Mesothelial cell of epicardium (in vitro differentiated cells): ENCODE measurements at regions not wholly inside any gene's neighbourhood (a gene's known extent, or its start where the extent isn't known, plus 50 kb on each side); places are given as distances from the start of the nearest gene placed in this dataset.

Source experiments
- DNase-seq, 2 experiments: peaks; one replicate each; pipeline ENCODE4 v3.0.0; 2021; ENCODE audit warnings: low spot score in 2 of 2; ENCODE audit not compliant: unreplicated experiment in 2 of 2
- H3K27ac Mint-ChIP-seq: 2 replicates; pipeline ENCODE4 v1.8.0; 2021; ENCODE audit warnings: mixed read lengths
- H3K27me3 Mint-ChIP-seq: 2 replicates; pipeline ENCODE4 v1.8.0; 2021; ENCODE audit warnings: low read depth, mixed read lengths
- H3K36me3 Mint-ChIP-seq: 2 replicates; pipeline ENCODE4 v1.8.0; 2021; ENCODE audit warnings: mixed read lengths
- H3K4me1 Mint-ChIP-seq: 2 replicates; pipeline ENCODE4 v1.8.0; 2021; ENCODE audit warnings: mixed read lengths
- H3K4me3 Mint-ChIP-seq: 2 replicates; pipeline ENCODE4 v1.8.0; 2021; ENCODE audit warnings: mild to moderate bottlenecking, moderate library complexity, mixed read lengths
- H3K9me3 Mint-ChIP-seq: 2 replicates; pipeline ENCODE4 v1.8.0; 2021; ENCODE audit warnings: mixed read lengths
- TF ChIP-seq, protein P1 (sequence below): fragments of 200-600 bp; sonication (generic); IDR thresholded peaks from one replicate; pipeline ENCODE4 v1.5.0; 2021; ENCODE audit warnings: antibody characterized with exemption; ENCODE audit not compliant: unreplicated experiment

DNA sequence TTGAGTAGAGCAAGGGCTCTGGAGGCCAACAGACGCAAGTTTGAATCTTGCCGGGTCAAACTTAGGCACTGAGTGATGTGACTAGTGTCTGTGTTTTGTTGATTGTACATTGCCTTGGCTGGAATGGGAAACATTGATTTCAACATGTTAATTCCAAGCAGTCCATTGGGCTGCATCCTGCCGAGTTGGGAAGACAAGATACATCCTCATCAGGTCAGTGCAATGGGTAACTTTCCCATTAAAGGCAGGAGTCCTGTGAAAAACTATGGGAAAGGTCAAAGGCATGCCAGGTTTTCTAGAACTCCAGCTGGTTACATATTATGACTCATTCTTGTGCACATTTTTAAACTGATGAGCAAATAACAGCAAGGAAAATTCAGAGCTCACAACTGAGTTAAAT lies 126.5 kb upstream of the ABCA1 start:
- Mint-ChIP-seq H3K9me3 (peaks cover 4% of the 10 kb centered on the region), H3K36me3 (no peaks in the 10 kb centered on the region), H3K4me3 (no peak overlapping the region), H3K4me1 (peaks cover 6% of the 10 kb centered on the region), H3K27me3 (peaks cover 3% of the 10 kb centered on the region), H3K27ac (no peak overlapping the region)
- DNase-seq: no peak
- TF ChIP-seq, protein P1, sequence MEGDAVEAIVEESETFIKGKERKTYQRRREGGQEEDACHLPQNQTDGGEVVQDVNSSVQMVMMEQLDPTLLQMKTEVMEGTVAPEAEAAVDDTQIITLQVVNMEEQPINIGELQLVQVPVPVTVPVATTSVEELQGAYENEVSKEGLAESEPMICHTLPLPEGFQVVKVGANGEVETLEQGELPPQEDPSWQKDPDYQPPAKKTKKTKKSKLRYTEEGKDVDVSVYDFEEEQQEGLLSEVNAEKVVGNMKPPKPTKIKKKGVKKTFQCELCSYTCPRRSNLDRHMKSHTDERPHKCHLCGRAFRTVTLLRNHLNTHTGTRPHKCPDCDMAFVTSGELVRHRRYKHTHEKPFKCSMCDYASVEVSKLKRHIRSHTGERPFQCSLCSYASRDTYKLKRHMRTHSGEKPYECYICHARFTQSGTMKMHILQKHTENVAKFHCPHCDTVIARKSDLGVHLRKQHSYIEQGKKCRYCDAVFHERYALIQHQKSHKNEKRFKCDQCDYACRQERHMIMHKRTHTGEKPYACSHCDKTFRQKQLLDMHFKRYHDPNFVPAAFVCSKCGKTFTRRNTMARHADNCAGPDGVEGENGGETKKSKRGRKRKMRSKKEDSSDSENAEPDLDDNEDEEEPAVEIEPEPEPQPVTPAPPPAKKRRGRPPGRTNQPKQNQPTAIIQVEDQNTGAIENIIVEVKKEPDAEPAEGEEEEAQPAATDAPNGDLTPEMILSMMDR: no peak

DNA sequence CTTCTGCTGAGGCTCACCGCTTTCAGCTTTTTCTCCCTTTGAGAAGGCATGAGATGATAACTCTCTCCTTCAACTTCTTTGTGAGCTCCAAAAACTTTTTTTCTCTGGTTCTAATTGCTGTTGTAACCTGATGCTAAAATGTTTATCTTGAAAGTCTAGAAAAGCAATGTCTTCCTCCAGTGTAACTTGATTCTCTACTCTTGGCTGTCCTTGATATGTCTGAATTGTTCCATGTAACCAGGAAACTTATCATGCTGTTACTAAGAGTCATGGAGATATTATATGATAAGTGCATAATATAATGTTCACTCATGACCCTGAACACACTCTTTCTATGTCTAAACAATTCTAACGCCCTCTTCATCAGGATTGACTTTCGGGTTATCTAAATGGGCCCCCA lies 128.0 kb upstream of the ABCA1 start:
- H3K36me3 Mint-ChIP-seq: no peaks in the 10 kb centered on the region
- DNase-seq: no peak
- no peak overlapping the region for H3K4me3 Mint-ChIP-seq
- TF ChIP-seq, protein P1: no peak
- peak overlapping the region; percentile 10 for H3K27ac Mint-ChIP-seq
- peaks cover under 1% of the 10 kb centered on the region for H3K27me3 Mint-ChIP-seq
- H3K9me3 Mint-ChIP-seq: peaks cover 6% of the 10 kb centered on the region
- H3K4me1 Mint-ChIP-seq: peaks cover 6% of the 10 kb centered on the region

DNA sequence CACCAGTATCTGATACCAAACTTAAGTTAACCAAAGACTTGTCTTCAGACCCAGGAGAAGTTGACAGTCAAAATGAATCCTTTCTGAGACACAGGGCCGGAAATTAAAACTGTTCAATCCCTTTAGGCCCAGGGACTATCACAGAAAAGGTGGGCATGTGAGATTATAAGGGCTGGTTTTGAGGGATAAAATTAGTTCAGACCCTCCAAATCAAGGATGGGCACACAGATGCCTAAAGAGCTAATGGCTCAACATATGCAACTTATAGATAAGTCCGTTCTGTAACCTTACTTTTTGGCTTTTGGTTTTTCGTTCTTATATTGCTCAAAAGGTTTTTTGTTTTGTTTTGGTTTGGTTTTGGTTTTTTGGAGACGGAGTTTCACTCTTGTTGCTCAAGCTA lies 129.6 kb upstream of the ABCA1 start:
- H3K4me1 Mint-ChIP-seq: peaks cover 6% of the 10 kb centered on the region
- no peaks in the 10 kb centered on the region for H3K27me3 Mint-ChIP-seq
- H3K9me3 Mint-ChIP-seq: peaks cover 8% of the 10 kb centered on the region
- TF ChIP-seq, protein P1: no peak
- no peak overlapping the region for H3K27ac Mint-ChIP-seq
- no peak overlapping the region for H3K4me3 Mint-ChIP-seq
- no peaks in the 10 kb centered on the region for H3K36me3 Mint-ChIP-seq
- DNase-seq: no peak

DNA sequence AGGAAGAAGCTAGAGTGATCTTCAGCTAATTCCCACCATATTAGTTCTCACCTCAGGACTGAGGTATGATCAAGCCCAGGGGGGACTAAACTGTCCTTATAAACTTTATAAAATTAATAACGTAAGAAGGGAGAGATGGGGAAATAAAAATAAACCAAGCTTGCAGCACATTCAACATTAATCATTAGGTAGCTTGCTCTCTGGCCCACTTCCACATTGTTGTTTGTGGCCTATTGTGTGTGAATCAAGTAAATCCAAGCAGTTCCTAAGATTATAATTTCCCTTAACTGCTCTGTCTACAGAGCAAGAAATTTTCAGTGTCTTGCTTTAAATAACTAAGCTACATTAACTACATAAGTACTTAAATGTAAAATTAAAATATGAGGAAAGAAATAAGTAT lies 131.3 kb upstream of the ABCA1 start:
- H3K4me3 Mint-ChIP-seq: no peak overlapping the region
- no peaks in the 10 kb centered on the region for H3K27me3 Mint-ChIP-seq
- TF ChIP-seq, protein P1: no peak
- H3K27ac Mint-ChIP-seq: no peak overlapping the region
- H3K4me1 Mint-ChIP-seq: peaks cover 15% of the 10 kb centered on the region
- peaks cover 5% of the 10 kb centered on the region for H3K9me3 Mint-ChIP-seq
- DNase-seq: no peak
- H3K36me3 Mint-ChIP-seq: no peaks in the 10 kb centered on the region

DNA sequence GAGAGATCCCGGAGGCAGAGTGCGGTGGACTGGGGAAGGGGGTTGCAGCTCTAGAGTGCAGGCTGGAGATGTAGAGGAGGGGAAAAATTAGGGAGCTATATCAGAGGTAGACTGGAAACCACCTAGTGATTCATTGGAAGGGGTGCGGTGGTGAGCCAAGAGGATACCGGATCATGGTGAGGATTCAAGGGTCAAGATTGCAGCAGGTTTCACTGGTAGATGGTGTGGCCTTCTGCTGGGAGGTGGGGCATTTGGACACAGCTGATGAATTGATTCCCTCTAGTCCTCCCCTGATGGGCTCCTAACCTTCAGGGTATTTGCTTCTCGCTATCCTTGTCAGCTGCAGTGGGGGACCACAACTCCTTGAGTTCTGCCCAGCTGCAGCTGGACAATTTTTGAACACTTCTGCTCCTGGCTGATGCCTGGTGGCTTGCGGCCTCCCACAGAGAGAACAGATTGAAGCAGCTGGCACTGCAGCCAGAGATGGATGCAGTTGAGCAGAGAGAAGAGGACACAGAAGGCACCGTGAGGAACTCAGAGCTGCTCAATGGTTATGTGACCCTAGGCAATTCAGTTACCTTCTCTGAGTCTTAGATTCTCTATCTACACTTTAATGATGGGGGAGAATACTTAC lies 134.4 kb upstream of the ABCA1 start:
- DNase-seq: no peak
- TF ChIP-seq, protein P1: no peak
- Mint-ChIP-seq H3K9me3 (peaks cover 4% of the 10 kb centered on the region), H3K4me1 (peaks cover 19% of the 10 kb centered on the region), H3K36me3 (no peaks in the 10 kb centered on the region), H3K27me3 (no peaks in the 10 kb centered on the region), H3K4me3 (no peak overlapping the region), H3K27ac (no peak overlapping the region)
